DMS114 treated with DMSO at 0.1 percent for 48 hours (cell line): ENCODE measurements at regions not wholly inside any gene's neighbourhood (a gene's known extent, or its start where the extent isn't known, plus 50 kb on each side); places are given as distances from the start of the nearest gene placed in this dataset.
"Not testable (repeated sequence)": the region's sequence is repeated elsewhere in the genome, so short reads cannot be mapped to it uniquely, and the experiment has no call there.

Experiments
- DNase-seq: peaks from one replicate; lab custom pipeline; 2025; ENCODE audit not compliant: unreplicated experiment; lab: John Stamatoyannopoulos, UW

DNA sequence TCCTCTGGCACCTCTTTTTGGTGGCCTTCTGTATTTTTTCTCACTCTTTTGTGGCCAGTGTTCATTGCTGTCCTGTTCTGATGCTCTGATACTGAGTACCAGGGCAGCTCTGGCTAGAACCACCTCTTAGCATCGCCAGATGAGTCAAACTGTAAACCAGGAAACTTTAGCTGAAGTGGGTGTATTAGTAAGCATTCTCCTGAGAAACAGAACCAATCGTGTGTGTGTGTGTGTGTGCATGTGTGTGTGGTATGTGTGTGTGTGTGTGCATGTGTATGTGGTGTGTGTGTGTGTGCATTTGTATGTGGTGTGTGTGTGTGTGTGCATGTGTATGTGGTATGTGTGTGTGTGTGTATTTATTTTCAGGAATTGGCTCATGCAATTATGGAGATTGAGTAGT is 166.3 kb upstream of the SKOR2 start:
- no peak for DNase-seq

DNA sequence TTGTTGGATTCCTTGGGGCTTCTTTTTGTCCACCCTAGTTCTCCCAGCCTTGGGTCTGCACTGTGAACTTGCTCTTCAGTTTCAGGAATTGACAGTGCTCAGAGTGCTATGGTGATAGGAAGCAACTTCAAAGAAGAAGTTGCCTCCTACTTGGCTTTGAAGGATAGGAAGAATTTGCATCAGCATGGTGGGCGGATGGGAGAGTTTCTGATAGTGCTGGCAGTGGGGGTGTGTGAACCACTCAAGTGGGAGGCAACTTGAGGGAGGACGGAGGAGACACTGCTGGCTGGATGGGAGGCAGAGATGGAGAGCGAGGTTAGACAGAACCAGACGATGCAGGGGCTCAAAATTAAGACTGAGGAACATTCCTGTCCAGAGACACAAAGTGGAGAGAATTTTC is 164.4 kb upstream of the SKOR2 start:
- no peak for DNase-seq

- DNase-seq, result no peak
Measured at GRCh38 chr18:47413327-47413726, 161.9 kb upstream of the SKOR2 start.

DNA sequence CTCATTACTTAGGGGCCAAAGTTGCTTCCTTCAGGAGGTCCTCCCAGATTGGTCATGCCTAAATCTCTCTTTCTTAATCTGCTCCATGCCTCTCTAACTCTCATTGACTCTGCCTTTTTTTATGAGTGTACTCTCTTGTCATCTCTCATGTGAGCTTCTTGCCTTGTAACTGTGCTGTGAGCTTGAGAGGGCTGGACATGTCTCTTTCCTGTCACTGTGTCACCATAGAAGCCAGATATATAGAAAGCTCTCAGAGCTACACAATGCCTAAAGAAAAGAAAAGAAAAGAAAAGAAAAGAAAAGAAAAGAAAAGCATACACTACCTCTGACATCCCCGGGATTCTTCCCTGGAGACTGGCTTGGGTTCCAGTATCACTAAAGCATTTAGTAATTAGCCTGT is 161.5 kb upstream of the SKOR2 start:
- no peak for DNase-seq

- no peak for DNase-seq
Measured at GRCh38 chr18:47411159-47411558, 159.7 kb upstream of the SKOR2 start.

DNA sequence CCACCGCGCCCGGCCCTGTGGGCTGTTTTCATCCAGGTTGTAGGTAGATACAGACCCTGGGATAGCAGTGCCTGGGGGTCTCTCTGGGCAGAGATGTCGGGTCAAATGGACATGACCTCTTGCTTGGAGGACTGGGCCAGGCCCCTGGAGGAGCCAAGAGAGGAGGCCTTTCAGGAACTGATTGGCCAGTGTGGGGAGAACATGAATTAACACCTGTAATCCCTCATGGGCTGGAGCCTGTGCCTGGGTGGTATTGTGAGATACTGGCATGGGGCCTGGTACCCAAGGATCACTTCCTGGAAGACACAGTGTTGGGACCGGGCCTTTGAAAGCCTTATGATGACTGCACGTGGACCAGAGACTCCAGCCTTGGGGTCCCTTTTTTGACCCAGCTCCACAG is 158.7 kb upstream of the SKOR2 start:
- DNase-seq, result no peak

DNA sequence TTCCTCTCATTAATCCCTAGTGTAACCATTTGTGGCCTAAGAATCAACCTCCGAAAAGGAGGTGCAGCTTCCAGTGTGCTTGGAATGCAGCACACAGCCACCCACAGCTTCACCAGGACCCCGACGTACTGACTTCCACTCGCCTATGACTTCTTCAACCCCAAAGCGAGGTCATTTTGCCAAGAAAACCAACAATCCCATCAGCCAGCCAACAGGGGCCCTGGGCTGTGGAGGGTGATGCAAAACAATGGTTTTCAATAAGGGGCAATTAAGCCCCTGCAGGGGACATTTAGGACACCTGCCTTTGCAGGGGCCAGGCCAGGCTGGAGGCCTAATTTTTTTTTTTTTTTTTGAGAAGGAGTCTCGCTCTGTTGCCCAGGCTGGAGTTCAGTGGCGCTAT is 158.1 kb upstream of the SKOR2 start:
- DNase-seq, result no peak

GRCh38 chr18:47407736-47408135 is 156.3 kb upstream of the SKOR2 start:
- DNase-seq, result no peak

GRCh38 chr18:47404845-47405244 is 153.4 kb upstream of the SKOR2 start:
- no peak for DNase-seq

DNA sequence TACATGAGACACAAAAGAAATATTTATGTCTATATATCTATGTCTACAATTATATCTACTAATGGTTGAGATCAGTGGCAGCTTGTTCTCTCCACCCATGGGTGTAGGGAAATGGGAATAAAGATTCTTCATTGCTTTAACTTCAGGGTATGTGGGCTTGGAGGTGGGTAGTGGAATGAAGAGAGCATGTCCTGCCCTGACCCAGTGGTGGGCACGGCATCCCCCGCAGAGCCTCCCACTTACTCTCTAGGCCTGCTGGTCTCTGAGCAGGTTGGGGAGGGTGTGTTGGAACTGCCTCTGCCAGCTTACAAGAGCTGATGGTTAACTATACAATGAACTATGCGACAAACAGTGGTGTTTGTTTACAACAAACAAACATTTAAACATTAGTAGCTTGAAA is 152.5 kb upstream of the SKOR2 start:
- no peak for DNase-seq

GRCh38 chr18:47403317-47403716 is 151.9 kb upstream of the SKOR2 start:
- DNase-seq, result no peak

DNA sequence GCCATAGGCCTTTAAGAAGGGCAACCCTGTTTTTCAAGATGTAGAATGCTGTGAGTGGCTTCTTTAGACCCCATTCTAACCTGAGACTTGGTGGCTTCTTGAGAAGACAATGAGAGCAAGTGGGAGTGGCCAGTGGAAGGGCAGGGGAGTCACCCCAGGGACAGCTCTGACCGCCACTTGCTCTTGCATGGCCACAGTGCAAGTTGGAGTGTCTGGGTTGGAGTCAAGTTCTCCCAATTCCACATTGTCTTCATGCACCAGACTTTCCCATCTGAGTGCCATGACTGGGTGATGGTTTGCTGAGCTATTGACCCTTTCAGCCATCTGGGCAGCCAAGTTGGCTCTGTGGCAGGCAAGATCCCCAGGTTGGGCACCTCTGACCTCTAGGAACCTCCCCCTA is 148.0 kb upstream of the SKOR2 start:
- no peak for DNase-seq

DNA sequence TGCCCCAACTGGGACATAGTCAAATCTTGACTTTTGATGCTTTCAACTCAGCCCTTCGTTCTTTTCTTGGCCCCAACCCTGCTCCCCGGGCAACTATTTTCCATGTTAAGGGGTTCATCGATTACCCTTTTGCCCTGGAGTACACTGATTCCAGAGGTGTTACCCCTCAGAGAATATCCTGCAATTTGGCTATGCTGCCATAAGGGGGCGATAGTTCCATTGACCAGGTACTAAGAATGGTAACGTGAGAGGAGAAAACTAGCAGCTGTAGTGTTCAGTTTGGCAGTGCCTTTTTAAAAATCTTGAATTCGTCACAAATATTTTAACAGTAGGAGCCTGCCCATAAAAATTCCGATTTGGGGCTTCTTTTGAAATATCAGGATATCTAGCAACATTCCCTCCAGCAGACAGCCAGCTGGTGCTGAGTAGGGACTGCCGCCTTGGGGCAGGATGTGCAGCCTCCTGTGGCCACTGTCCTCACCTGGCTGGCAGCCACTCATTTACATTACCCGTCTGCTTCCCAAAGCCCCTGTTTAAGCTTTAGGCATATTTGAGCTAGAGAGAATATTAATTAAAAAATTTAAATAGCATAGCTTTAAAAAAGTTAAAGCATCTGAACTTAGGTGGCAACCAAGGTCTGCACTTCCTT is 146.3 kb upstream of the SKOR2 start:
- DNase-seq, result no peak

- DNase-seq, result no peak
Measured at GRCh38 chr18:47391665-47392064, 140.2 kb upstream of the SKOR2 start.

DNA sequence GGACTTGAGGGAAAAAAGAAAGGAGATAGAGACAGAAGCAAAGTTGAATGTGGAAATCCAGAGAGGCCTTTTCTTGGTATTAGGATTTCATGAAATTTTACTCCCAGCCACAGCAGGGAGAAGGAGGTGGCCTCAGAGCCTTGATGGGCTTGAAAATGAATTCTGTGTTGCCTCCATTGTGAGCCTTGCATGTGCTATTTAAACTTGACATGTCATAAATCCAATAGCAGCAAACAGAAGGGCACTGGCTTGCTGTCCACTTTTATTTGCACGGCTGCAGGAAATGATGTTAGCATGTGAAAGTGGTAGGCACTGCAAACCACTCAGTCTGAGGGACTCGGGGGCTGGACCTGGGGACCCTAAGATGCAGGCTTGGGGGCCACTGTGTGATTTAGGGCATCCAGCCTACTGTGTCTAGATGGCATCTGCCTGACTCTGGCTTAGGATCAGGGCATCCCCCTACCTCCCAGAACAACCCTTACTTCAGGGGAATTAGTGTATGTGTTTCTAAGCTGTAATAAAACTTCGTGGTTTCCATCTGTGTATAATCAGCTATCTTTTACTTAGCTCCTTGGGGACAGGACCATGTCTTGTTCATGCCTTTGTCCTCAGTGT is 139.1 kb upstream of the SKOR2 start:
- no peak for DNase-seq

DNA sequence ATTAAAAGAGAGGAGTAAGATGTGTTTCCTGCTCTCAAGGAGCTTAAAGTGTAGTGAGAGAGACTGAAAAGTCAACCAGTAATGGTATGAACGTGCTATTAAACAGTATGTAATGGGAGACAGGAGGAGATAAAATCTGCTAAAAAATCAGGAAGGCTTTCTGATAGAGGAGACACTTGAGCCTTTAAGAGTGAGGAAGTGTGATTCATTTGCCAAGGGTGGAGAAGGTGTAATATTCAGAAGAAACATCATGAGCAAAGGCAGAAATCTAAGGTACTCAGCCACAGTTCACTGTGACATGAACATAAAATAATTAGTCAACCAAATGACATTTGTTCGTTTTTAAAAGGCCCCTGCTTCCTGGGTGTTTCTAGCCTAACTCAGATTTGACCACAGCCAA is 137.8 kb upstream of the SKOR2 start:
- no peak for DNase-seq

- DNase-seq, result no peak
Measured at GRCh38 chr18:47387864-47388263, 136.4 kb upstream of the SKOR2 start.

DNA sequence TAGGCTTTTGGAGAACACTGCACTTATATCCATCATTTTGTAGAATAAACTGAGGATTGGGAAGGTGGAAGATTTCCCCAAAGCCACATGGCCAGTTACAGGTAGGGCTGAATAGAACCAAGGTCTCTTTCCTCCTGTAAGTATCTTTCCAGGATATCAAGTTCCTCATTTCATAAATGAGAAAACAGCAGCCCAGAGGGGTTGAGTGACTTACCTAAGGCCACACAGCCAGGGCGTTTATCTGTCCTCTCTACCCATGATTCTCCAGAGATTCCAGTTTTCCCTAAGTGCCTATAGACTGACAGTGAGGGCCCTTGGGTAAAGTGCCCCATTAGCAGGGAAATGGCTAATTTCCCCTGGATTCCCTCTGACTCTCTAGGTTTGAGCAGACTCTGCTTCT is 132.3 kb upstream of the SKOR2 start:
- DNase-seq, result no peak

GRCh38 chr18:47381975-47382570 is 130.6 kb upstream of the SKOR2 start:
- DNase-seq, result no peak

- no peak for DNase-seq
Measured at GRCh38 chr18:47380153-47380552, 128.7 kb upstream of the SKOR2 start.

DNA sequence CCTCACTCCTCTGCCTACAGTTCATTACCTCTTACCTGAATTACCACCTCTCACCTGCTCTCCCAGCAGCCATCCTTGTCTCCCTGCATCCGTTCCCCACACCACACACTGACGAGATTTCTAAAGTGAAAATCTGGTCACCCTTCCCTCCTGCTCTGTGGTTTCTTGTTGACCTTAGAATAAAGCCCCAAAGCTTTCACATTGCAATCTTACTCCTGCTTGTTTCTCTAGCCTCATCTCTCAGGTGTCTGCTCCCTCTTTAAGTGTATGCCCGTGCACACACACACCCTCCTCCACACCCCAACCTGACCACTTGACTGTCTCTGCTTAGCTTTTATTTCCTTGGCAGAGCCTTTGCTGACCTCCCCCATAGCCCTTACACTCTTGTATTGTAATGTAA is 122.0 kb upstream of the SKOR2 start:
- no peak for DNase-seq

- no peak for DNase-seq
Measured at GRCh38 chr18:47370052-47370451, 118.6 kb upstream of the SKOR2 start.

- not testable (repeated sequence) for DNase-seq
Measured at GRCh38 chr18:47354061-47354460, 102.6 kb upstream of the SKOR2 start.
